ENCODE measurements at regions not wholly inside any gene's neighbourhood (a gene's known extent, or its start where the extent isn't known, plus 50 kb on each side); places are given as distances from the start of the nearest gene placed in this dataset.

DNA sequence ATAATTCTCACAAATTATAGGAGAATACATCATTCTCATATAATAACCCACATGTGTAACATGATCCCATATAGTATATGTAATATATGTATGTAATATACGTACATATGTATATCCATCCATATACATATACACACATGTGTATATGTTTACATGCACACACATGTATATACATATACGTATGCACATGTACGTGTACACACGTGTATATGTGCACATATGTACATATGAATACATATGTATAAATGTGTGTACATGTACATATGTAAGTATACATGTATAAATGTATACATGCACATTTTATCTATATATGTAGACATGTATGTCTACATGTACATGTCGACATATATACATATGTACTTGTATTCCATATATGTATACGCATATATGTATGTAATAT, 288.8 kb downstream of the NPIPA8 start:
- H3K4me3 ChIP-seq, result no peak overlapping the region
- in situ Hi-C loops (cut with MboI; ENCODE audit: low sequenced_read_pairs in 4 of 4), result no loop called here
- no peaks in the 10 kb centered on the region for H3K9me3 ChIP-seq
- TF ChIP-seq POLR2A (IDR thresholded peaks at IDR 0.05), result no peak
- TF ChIP-seq, protein P1, sequence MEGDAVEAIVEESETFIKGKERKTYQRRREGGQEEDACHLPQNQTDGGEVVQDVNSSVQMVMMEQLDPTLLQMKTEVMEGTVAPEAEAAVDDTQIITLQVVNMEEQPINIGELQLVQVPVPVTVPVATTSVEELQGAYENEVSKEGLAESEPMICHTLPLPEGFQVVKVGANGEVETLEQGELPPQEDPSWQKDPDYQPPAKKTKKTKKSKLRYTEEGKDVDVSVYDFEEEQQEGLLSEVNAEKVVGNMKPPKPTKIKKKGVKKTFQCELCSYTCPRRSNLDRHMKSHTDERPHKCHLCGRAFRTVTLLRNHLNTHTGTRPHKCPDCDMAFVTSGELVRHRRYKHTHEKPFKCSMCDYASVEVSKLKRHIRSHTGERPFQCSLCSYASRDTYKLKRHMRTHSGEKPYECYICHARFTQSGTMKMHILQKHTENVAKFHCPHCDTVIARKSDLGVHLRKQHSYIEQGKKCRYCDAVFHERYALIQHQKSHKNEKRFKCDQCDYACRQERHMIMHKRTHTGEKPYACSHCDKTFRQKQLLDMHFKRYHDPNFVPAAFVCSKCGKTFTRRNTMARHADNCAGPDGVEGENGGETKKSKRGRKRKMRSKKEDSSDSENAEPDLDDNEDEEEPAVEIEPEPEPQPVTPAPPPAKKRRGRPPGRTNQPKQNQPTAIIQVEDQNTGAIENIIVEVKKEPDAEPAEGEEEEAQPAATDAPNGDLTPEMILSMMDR (IDR thresholded peaks at IDR 0.05 in 4 of 5, conservative IDR thresholded peaks at IDR 0.05 in 1 of 5), result no peak
- ATAC-seq (no peak), DNase-seq (no peak)
- H3K36me3 ChIP-seq, result no peaks in the 10 kb centered on the region
- H3K27ac ChIP-seq, result no peak overlapping the region
- no peaks in the 10 kb centered on the region for H3K4me1 ChIP-seq
- no peaks in the 10 kb centered on the region for H3K27me3 ChIP-seq
- intact Hi-C loops (cut with DNase I; ENCODE audit: low total_unique reads), result no loop called here

DNA sequence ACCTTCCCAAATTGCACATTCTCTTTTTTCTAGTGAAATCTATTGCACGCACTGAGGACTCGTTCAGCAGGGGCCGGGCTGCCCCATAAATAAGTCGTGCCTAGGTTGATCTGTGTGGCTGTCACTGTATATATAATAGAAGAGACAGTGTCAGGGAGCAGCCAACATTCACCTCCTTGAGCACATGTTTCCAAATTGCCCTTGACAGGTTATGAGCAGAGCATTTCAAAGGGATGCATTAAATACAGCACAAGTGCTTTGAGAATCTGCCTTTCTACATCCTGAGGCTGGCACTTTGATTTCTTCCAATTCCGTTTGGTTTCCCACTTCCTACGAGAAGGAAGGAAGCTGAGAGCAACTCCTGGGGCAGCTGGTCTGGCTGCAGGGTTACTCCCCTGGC, 291.2 kb downstream of the NPIPA8 start:
- no peak overlapping the region for H3K27ac ChIP-seq
- H3K27me3 ChIP-seq, result no peaks in the 10 kb centered on the region
- no peak overlapping the region for H3K4me3 ChIP-seq
- no peak for TF ChIP-seq POLR2A (IDR thresholded peaks at IDR 0.05)
- TF ChIP-seq, protein P1 (IDR thresholded peaks at IDR 0.05 in 4 of 5, conservative IDR thresholded peaks at IDR 0.05 in 1 of 5), result no peak
- intact Hi-C loops (cut with DNase I; ENCODE audit: low total_unique reads) (no loop called here), in situ Hi-C loops (cut with MboI; ENCODE audit: low sequenced_read_pairs in 4 of 4) (no loop called here)
- H3K36me3 ChIP-seq, result no peaks in the 10 kb centered on the region
- no peaks in the 10 kb centered on the region for H3K4me1 ChIP-seq
- H3K9me3 ChIP-seq, result no peaks in the 10 kb centered on the region
- no peak for DNase-seq
- no peak for ATAC-seq

DNA sequence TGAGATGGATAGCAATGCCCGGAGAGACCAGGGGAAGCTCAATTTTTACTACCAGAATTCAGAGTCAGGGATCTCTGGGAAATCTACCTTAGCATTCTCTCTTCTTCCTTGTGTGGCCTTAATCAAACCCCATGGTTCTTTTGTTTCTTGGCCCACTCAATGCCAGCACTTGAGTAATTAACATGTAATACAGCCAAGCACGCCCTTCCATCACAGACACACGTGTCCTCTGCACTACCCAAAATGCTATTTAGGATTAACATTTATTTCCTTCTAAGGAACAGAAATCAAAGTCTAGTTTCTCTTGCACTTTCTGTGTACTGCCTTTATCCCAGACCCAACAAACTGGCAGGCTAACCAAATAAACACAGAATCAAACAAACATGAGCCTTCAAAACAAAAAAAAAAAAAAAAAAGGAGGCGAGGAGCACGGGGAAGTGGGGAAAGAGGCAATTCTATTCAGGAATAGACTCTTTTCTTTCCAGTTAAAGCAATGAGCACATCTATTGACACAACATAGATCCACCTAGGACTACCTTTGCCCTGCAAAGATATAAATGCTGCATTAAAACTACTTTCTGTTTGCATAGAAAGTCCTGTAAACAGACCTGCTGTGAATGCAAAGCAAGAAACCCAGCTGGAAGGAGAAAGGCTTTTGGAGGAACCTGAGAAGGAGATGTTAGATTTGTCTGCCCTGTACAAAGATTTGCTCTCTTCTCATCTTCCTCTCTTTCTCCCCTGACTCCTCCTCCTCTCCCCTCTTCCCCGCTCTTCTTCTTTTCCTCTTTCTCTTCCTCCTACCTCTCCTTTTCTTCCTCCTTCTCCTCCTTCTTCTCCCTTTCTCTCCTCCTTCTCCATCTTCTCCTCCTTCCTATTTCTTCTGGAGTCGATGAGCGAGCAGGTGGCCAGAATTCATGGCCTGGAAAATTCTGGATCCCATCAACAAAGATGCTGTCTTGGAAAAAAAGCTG, 294.4 kb downstream of the NPIPA8 start:
- ATAC-seq, result no peak
- in situ Hi-C loops (cut with MboI; ENCODE audit: low sequenced_read_pairs in 4 of 4), result no loop called here

DNA sequence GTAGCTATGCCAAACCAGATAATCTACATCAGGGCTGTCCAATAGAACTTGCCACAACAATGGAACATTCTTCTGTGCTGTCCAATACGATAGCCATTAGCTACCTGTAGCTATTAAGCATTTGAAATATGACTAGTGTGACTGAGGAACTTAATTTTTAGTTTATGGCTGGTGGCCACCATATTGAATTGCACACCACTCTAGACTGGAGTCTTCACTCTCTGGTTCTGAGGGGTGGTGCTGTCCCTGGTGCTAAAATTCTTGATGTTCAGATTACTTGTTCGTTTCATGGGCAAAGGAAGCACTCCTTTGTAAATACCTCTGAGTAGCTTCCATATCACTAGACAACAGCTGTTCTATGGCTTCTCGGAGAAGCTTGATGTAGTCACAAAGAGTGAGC, 296.6 kb downstream of the NPIPA8 start:
- Histone ChIP-seq H3K27me3 (no peaks in the 10 kb centered on the region), H3K9me3 (no peaks in the 10 kb centered on the region), H3K4me1 (no peaks in the 10 kb centered on the region), H3K4me3 (no peak overlapping the region), H3K27ac (no peak overlapping the region), H3K36me3 (no peaks in the 10 kb centered on the region)
- DNase-seq (no peak), ATAC-seq (no peak)
- in situ Hi-C loops (cut with MboI; ENCODE audit: low sequenced_read_pairs in 4 of 4), result no loop called here
- TF ChIP-seq, protein P1 (IDR thresholded peaks at IDR 0.05 in 4 of 5, conservative IDR thresholded peaks at IDR 0.05 in 1 of 5), result no peak
- no peak for TF ChIP-seq POLR2A (IDR thresholded peaks at IDR 0.05)
- intact Hi-C loops (cut with DNase I; ENCODE audit: low total_unique reads), result no loop called here

More for the DNA sequence above, 294.4 kb downstream of the NPIPA8 start:
- intact Hi-C loops (cut with DNase I; ENCODE audit: low total_unique reads), result no loop called here
- H3K27ac ChIP-seq, result no peak overlapping the region
- no peaks in the 10 kb centered on the region for H3K9me3 ChIP-seq
- TF ChIP-seq, protein P1 (IDR thresholded peaks at IDR 0.05 in 4 of 5, conservative IDR thresholded peaks at IDR 0.05 in 1 of 5), result no peak
- TF ChIP-seq POLR2A (IDR thresholded peaks at IDR 0.05), result no peak
- no peaks in the 10 kb centered on the region for H3K4me1 ChIP-seq
- no peaks in the 10 kb centered on the region for H3K36me3 ChIP-seq
- no peaks in the 10 kb centered on the region for H3K27me3 ChIP-seq
- no peak for DNase-seq
- H3K4me3 ChIP-seq, result no peak overlapping the region
